ENCODE measurements at regions not wholly inside any gene's neighbourhood (a gene's known extent, or its start where the extent isn't known, plus 50 kb on each side); places are given as distances from the start of the nearest gene placed in this dataset.
"Not testable (repeated sequence)": the region's sequence is repeated elsewhere in the genome, so short reads cannot be mapped to it uniquely, and the experiment has no call there.

GRCh38 chr7:88576720-88577119 lies 182.8 kb upstream of the ZNF804B start:
- H3K27me3 Mint-ChIP-seq (ENCODE audit: insufficient read depth, unreplicated experiment) = peaks cover 28% of the 10 kb centered on the region
- H3K9me3 Mint-ChIP-seq (ENCODE audit: unreplicated experiment) = no peaks in the 10 kb centered on the region
- no peak for DNase-seq (ENCODE audit: unreplicated experiment)
- CTCF ChIA-PET = no interaction called here
- H3K36me3 Mint-ChIP-seq (ENCODE audit: insufficient read depth, unreplicated experiment) = no peaks in the 10 kb centered on the region
- TF ChIP-seq CTCF (IDR thresholded peaks at IDR 0.05; ENCODE audit: unreplicated experiment) = no peak
- intact Hi-C loops (cut with micrococcal nuclease) = no loop called here
- no peak overlapping the region for H3K4me3 Mint-ChIP-seq (ENCODE audit: unreplicated experiment)
- POLR2A ChIA-PET = no interaction called here
- no peak overlapping the region for H3K27ac Mint-ChIP-seq (ENCODE audit: low read depth, unreplicated experiment)
- H3K4me1 Mint-ChIP-seq (ENCODE audit: insufficient read depth, unreplicated experiment) = no peaks in the 10 kb centered on the region
- BruUV-seq (replicated peaks) = no TSS peak

GRCh38 chr7:88566162-88566729 lies 193.3 kb upstream of the ZNF804B start:
- no peak for TF ChIP-seq CTCF (IDR thresholded peaks at IDR 0.05; ENCODE audit: unreplicated experiment)
- no peak for DNase-seq (ENCODE audit: unreplicated experiment)
- Mint-ChIP-seq H3K27me3 (ENCODE audit: insufficient read depth, unreplicated experiment) (peaks cover 51% of the 10 kb centered on the region), H3K4me3 (ENCODE audit: unreplicated experiment) (no peak overlapping the region), H3K4me1 (ENCODE audit: insufficient read depth, unreplicated experiment) (no peaks in the 10 kb centered on the region), H3K9me3 (ENCODE audit: unreplicated experiment) (no peaks in the 10 kb centered on the region), H3K27ac (ENCODE audit: low read depth, unreplicated experiment) (no peak overlapping the region), H3K36me3 (ENCODE audit: insufficient read depth, unreplicated experiment) (no peaks in the 10 kb centered on the region)
- ChIA-PET POLR2A (no interaction called here), CTCF (interaction anchor here (0.8 kb wide), 1 partner anchor 396 kb away, joined by 4 read pairs; no protein-coding TSS in a partner anchor)
- no TSS peak for BruUV-seq (replicated peaks)
- intact Hi-C loops (cut with micrococcal nuclease) = no loop called here

- TF ChIP-seq CTCF (IDR thresholded peaks at IDR 0.05; ENCODE audit: unreplicated experiment) = no peak
- intact Hi-C loops (cut with micrococcal nuclease) = no loop called here
- Mint-ChIP-seq H3K4me1 (ENCODE audit: insufficient read depth, unreplicated experiment) (no peaks in the 10 kb centered on the region), H3K9me3 (ENCODE audit: unreplicated experiment) (no peaks in the 10 kb centered on the region), H3K36me3 (ENCODE audit: insufficient read depth, unreplicated experiment) (no peaks in the 10 kb centered on the region), H3K4me3 (ENCODE audit: unreplicated experiment) (no peak overlapping the region), H3K27ac (ENCODE audit: low read depth, unreplicated experiment) (no peak overlapping the region), H3K27me3 (ENCODE audit: insufficient read depth, unreplicated experiment) (peaks cover 46% of the 10 kb centered on the region)
- POLR2A ChIA-PET = no interaction called here
- no peak for DNase-seq (ENCODE audit: unreplicated experiment)
- CTCF ChIA-PET = no interaction called here
- no TSS peak for BruUV-seq (replicated peaks)
Observed at GRCh38 chr7:88565401-88565800, 194.1 kb upstream of the ZNF804B start.

DNA sequence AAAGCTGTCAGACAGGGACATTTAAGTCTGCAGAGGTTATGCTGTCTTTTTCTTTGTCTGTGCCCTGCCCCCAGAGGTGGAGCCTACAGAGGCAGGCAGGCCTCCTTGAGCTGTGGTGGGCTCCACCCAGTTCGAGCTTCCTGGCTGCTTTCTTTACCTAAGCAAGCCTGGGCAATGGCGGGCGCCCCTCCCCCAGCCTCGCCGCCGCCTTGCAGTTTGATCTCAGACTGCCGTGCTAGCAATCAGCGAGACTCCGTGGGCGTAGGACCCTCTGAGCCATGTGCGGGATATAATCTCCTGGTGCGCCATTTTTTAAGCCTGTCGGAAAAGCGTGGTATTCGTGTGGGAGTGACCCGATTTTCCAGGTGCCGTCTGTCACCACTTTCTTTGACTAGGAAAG lies 203.1 kb upstream of the ZNF804B start:
- not testable (repeated sequence) for BruUV-seq (replicated peaks)
- POLR2A ChIA-PET = interaction anchor here (0.6 kb wide), 1 partner anchor 62 kb away, joined by 3 read pairs; no protein-coding TSS in a partner anchor
- H3K9me3 Mint-ChIP-seq (ENCODE audit: unreplicated experiment) = peaks cover 15% of the 10 kb centered on the region

DNA sequence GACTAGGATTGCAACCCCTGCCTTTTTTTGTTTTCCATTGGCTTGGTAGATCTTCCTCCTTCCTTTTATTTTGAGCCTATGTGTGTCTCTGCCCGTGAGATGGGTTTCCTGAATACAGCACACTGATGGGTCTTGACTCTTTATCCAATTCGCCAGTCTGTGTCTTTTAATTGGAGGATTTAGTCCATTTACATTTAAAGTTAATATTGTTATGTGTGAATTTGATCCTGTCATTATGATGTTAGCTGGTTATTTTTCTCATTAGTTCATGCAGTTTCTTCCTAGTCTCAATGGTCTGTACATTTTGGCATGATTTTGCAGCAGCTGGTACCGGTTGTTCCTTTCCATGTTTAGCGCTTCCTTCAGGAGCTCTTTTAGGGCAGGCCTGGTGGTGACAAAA lies 204.7 kb upstream of the ZNF804B start:
- H3K27ac Mint-ChIP-seq (ENCODE audit: low read depth, unreplicated experiment); intact Hi-C loops (cut with micrococcal nuclease); BruUV-seq (replicated peaks); DNase-seq (ENCODE audit: unreplicated experiment); POLR2A ChIA-PET; H3K27me3 Mint-ChIP-seq (ENCODE audit: insufficient read depth, unreplicated experiment); H3K36me3 Mint-ChIP-seq (ENCODE audit: insufficient read depth, unreplicated experiment); H3K4me1 Mint-ChIP-seq (ENCODE audit: insufficient read depth, unreplicated experiment); CTCF ChIA-PET; H3K4me3 Mint-ChIP-seq (ENCODE audit: unreplicated experiment): not testable (repeated sequence)
- peaks cover 15% of the 10 kb centered on the region for H3K9me3 Mint-ChIP-seq (ENCODE audit: unreplicated experiment)

More for the DNA sequence above, 203.1 kb upstream of the ZNF804B start:
- DNase-seq (ENCODE audit: unreplicated experiment); H3K27ac Mint-ChIP-seq (ENCODE audit: low read depth, unreplicated experiment); CTCF ChIA-PET; H3K27me3 Mint-ChIP-seq (ENCODE audit: insufficient read depth, unreplicated experiment); H3K4me3 Mint-ChIP-seq (ENCODE audit: unreplicated experiment); H3K4me1 Mint-ChIP-seq (ENCODE audit: insufficient read depth, unreplicated experiment); intact Hi-C loops (cut with micrococcal nuclease); H3K36me3 Mint-ChIP-seq (ENCODE audit: insufficient read depth, unreplicated experiment): not testable (repeated sequence)
